ENCODE measurements at regions not wholly inside any gene's neighbourhood (a gene's known extent, or its start where the extent isn't known, plus 50 kb on each side); places are given as distances from the start of the nearest gene placed in this dataset.

GRCh38 chr18:55685638-55686037 is 97.6 kb upstream of the TCF4 start:
- no peak overlapping the region for H3K27ac ChIP-seq (ENCODE audit: insufficient read depth, low read length)
- H2AFZ ChIP-seq (replicated peaks; ENCODE audit: low read length, poor library complexity): no peak overlapping the region
- no peak overlapping the region for H3K9ac ChIP-seq (ENCODE audit: low read depth, low read length)
- no TSS peak for BruUV-seq (replicated peaks)
- H4K8ac ChIP-seq (ENCODE audit: low read depth in 2 of 2, low read length in 2 of 2): no peak overlapping the region
- H2BK5ac ChIP-seq (ENCODE audit: low read depth, low read length, poor library complexity, severe bottlenecking): no peak overlapping the region
- no peak overlapping the region for H2BK20ac ChIP-seq (ENCODE audit: low read depth, low read length)
- no peaks in the 10 kb centered on the region for H4K20me1 ChIP-seq (ENCODE audit: insufficient read depth, low read length)
- H3K79me1 ChIP-seq (ENCODE audit: low read depth in 1 of 2, low read length in 2 of 2): no peaks in the 10 kb centered on the region
- H2BK120ac ChIP-seq (ENCODE audit: low read depth, low read length): no peak overlapping the region
- no peaks in the 10 kb centered on the region for H3K4me1 ChIP-seq (ENCODE audit: control insufficient read depth, insufficient read depth, low read length)
- H3K4ac ChIP-seq (ENCODE audit: low read depth, low read length): no peak overlapping the region
- H3K4me3 ChIP-seq (ENCODE audit: insufficient read depth, low read depth, low read length): no peak overlapping the region
- DNase-seq (no peak), ATAC-seq (ENCODE audit: low read depth) (no peak)
- intact Hi-C loops (cut with micrococcal nuclease): no loop called here
- no peaks in the 10 kb centered on the region for H3K9me3 ChIP-seq (ENCODE audit: control insufficient read depth, insufficient read depth, low read length)
- H3K18ac ChIP-seq (ENCODE audit: low read depth, low read length): no peak overlapping the region
- H3K36me3 ChIP-seq (ENCODE audit: control insufficient read depth, insufficient read depth, low read length): no peaks in the 10 kb centered on the region
- POLR2A ChIA-PET (ENCODE audit: unreplicated experiment): no interaction called here
- H2AK5ac ChIP-seq (ENCODE audit: low read depth, low read length): no peak overlapping the region
- no peaks in the 10 kb centered on the region for H3K9me1 ChIP-seq (ENCODE audit: insufficient read depth, low read length)
- dilution Hi-C loops (cut with HindIII; ENCODE audit: low sequenced_read_pairs, unreplicated experiment): no loop called here
- TF ChIP-seq SMC3 (IDR thresholded peaks at IDR 0.05; ENCODE audit: low read depth, low read length): no peak
- TF ChIP-seq POLR2A (IDR thresholded peaks at IDR 0.05; ENCODE audit: low read depth, low read length): no peak
- TF ChIP-seq BHLHE40 (IDR thresholded peaks at IDR 0.05; ENCODE audit: low read depth, low read length): no peak
- TF ChIP-seq NFE2L2 (IDR thresholded peaks at IDR 0.05; ENCODE audit: low read depth, low read length): no peak
- no peak for TF ChIP-seq RCOR1 (IDR thresholded peaks at IDR 0.05; ENCODE audit: insufficient replicate concordance, low read length)
- no peak overlapping the region for H4K5ac ChIP-seq (ENCODE audit: low read depth, low read length)
- no peaks in the 10 kb centered on the region for H3K27me3 ChIP-seq (ENCODE audit: control insufficient read depth, insufficient read depth, low read length)
- no peak overlapping the region for H3K4me2 ChIP-seq (ENCODE audit: low read depth, low read length)
- H4K91ac ChIP-seq (ENCODE audit: insufficient read depth, low read depth, low read length): no peak overlapping the region
- in situ Hi-C loops (cut with MboI; ENCODE audit: low sequenced_read_pairs): no loop called here
- no peak overlapping the region for H3K23ac ChIP-seq (ENCODE audit: low read depth, low read length)
- H2AK9ac ChIP-seq (replicated peaks; ENCODE audit: low read depth, low read length, poor library complexity): no peak overlapping the region
- H3K56ac ChIP-seq (ENCODE audit: extremely low read depth, insufficient read depth, low read length): no peak overlapping the region
- H3K14ac ChIP-seq (replicated peaks; ENCODE audit: low read depth, low read length): no peak overlapping the region
- CTCF ChIA-PET: interaction anchor here (0.6 to 0.7 kb wide), 2 partner anchors 147 to 270 kb away, joined by 3 read pairs; no protein-coding TSS in a partner anchor
- no peak overlapping the region for H2BK15ac ChIP-seq (ENCODE audit: low read depth, low read length)

Data from IMR-90 (cell line).